IMR-90 (cell line): ENCODE measurements at regions not wholly inside any gene's neighbourhood (a gene's known extent, or its start where the extent isn't known, plus 50 kb on each side); places are given as distances from the start of the nearest gene placed in this dataset.
A peak's percentile ranks its signal among the peaks of the same experiment; 100 is the strongest.

Experiments used
- ATAC-seq: fragments of 200-7000 bp; cut with Tn5 transposase; 2 replicates; pipeline ENCODE4 v1.9.1; 2020; ENCODE audit warnings: low read depth, mild to moderate bottlenecking, moderate library complexity
- BruUV-seq: library from RNA; stranded (reverse); fragments of 400-500 nt; replicated peaks from 2 replicates; lab custom pipeline; 2021; lab: Mats Ljungman, UMichigan
- CTCF ChIA-PET: fragments of 300-600 bp; formaldehyde crosslinking; extraction: SDS; loops from one replicate; lab custom pipeline; 2021; ENCODE audit warnings: antibody characterized with exemption; lab: Yijun Ruan, JAX
- POLR2A ChIA-PET: fragments of 300-600 bp; sonication (Branson Sonifier 250); formaldehyde crosslinking; loops from one replicate; lab custom pipeline; 2022; ENCODE audit warnings: antibody characterized with exemption; ENCODE audit not compliant: unreplicated experiment; lab: Charles Lee
- DNase-seq: peaks from one replicate; pipeline ENCODE4 v3.0.0; 2013
- H2AFZ ChIP-seq: replicated peaks from 2 replicates; pipeline ENCODE3; 2013; ENCODE audit warnings: low read length, mild to moderate bottlenecking; ENCODE audit not compliant: poor library complexity
- H2AK5ac ChIP-seq: 2 replicates; pipeline ENCODE4 v1.6.1; 2013; ENCODE audit warnings: low read depth, low read length, inconsistent platforms
- H2AK9ac ChIP-seq: replicated peaks from 2 replicates; pipeline ENCODE3; 2013; ENCODE audit warnings: mild to moderate bottlenecking, low read depth, low read length, moderate library complexity; ENCODE audit not compliant: poor library complexity
- H2BK120ac ChIP-seq: 2 replicates; pipeline ENCODE4 v1.6.1; 2013; ENCODE audit warnings: low read depth, low read length, inconsistent platforms
- H2BK15ac ChIP-seq: 3 replicates; pipeline ENCODE4 v1.6.1; 2013; ENCODE audit warnings: low read depth, low read length, inconsistent platforms
- H2BK20ac ChIP-seq: 2 replicates; pipeline ENCODE4 v1.6.1; 2013; ENCODE audit warnings: low read depth, mild to moderate bottlenecking, inconsistent platforms, low read length, moderate library complexity
- H2BK5ac ChIP-seq: 2 replicates; pipeline ENCODE4 v1.6.1; 2013; ENCODE audit warnings: mild to moderate bottlenecking, low read depth, low read length, inconsistent platforms; ENCODE audit not compliant: poor library complexity, severe bottlenecking
- H3K14ac ChIP-seq: replicated peaks from 2 replicates; pipeline ENCODE4 v1.6.1; 2013; ENCODE audit warnings: low read depth, low read length, inconsistent platforms
- H3K18ac ChIP-seq: 2 replicates; pipeline ENCODE4 v1.6.1; 2013; ENCODE audit warnings: low read depth, low read length, control low read depth
- H3K23ac ChIP-seq: 2 replicates; pipeline ENCODE4 v1.6.1; 2013; ENCODE audit warnings: low read depth, low read length, inconsistent platforms
- H3K27ac ChIP-seq: 2 replicates; pipeline ENCODE4 v1.5.1; 2013; ENCODE audit warnings: mild to moderate bottlenecking, control low read depth, low read length; ENCODE audit not compliant: insufficient read depth
- H3K27me3 ChIP-seq: 2 replicates; pipeline ENCODE4 v1.6.1; 2013; ENCODE audit warnings: low read length; ENCODE audit not compliant: control insufficient read depth, insufficient read depth
- H3K36me3 ChIP-seq: 2 replicates; pipeline ENCODE4 v1.6.1; 2013; ENCODE audit warnings: low read length, mixed read lengths; ENCODE audit not compliant: control insufficient read depth, insufficient read depth
- H3K4ac ChIP-seq: 2 replicates; pipeline ENCODE4 v1.6.1; 2013; ENCODE audit warnings: low read depth, low read length, inconsistent platforms
- H3K4me1 ChIP-seq: 2 replicates; pipeline ENCODE4 v1.6.1; 2013; ENCODE audit warnings: low read length, mixed read lengths; ENCODE audit not compliant: control insufficient read depth, insufficient read depth
- H3K4me2 ChIP-seq: 2 replicates; pipeline ENCODE4 v1.6.1; 2013; ENCODE audit warnings: low read depth, mild to moderate bottlenecking, control low read depth, low read length, moderate library complexity
- H3K4me3 ChIP-seq: 2 replicates; pipeline ENCODE4 v1.5.1; 2013; ENCODE audit warnings: low read depth, mild to moderate bottlenecking, control low read depth, low read length, moderate library complexity; ENCODE audit not compliant: insufficient read depth
- H3K56ac ChIP-seq: 2 replicates; pipeline ENCODE4 v1.6.1; 2013; ENCODE audit warnings: low read length, inconsistent platforms; ENCODE audit not compliant: insufficient read depth; ENCODE audit errors: extremely low read depth
- H3K79me1 ChIP-seq, 2 experiments: 2 replicates each; pipeline ENCODE4 v1.6.1; 2013; ENCODE audit warnings: low read length in 2 of 2, inconsistent platforms in 1 of 2, low read depth in 1 of 2
- H3K9ac ChIP-seq: 2 replicates; pipeline ENCODE4 v1.6.1; 2013; ENCODE audit warnings: low read depth, low read length, control low read depth
- H3K9me1 ChIP-seq: 2 replicates; pipeline ENCODE4 v1.6.1; 2013; ENCODE audit warnings: low read length, inconsistent platforms; ENCODE audit not compliant: insufficient read depth
- H3K9me3 ChIP-seq: 2 replicates; pipeline ENCODE4 v1.6.1; 2013; ENCODE audit warnings: low read length; ENCODE audit not compliant: control insufficient read depth, insufficient read depth
- H4K20me1 ChIP-seq: 2 replicates; pipeline ENCODE4 v1.6.1; 2013; ENCODE audit warnings: low read length, inconsistent platforms; ENCODE audit not compliant: insufficient read depth
- H4K5ac ChIP-seq: 2 replicates; pipeline ENCODE4 v1.6.1; 2013; ENCODE audit warnings: mild to moderate bottlenecking, low read depth, low read length, control low read depth
- H4K8ac ChIP-seq, 2 experiments: 2 replicates each; pipeline ENCODE4 v1.6.1; 2013; ENCODE audit warnings: low read depth in 2 of 2, low read length in 2 of 2, control low read depth in 1 of 2, inconsistent platforms in 1 of 2
- H4K91ac ChIP-seq: 2 replicates; pipeline ENCODE4 v1.6.1; 2013; ENCODE audit warnings: low read depth, low read length, inconsistent platforms; ENCODE audit not compliant: insufficient read depth
- BHLHE40 ChIP-seq: fragments of 150-350 bp; IDR thresholded peaks from 2 replicates; pipeline ENCODE4 v1.6.1; 2016; ENCODE audit warnings: mild to moderate bottlenecking, low read depth, low read length
- MAZ ChIP-seq: IDR thresholded peaks from 2 replicates; pipeline ENCODE4 v1.6.1; 2012; ENCODE audit warnings: low read depth, mild to moderate bottlenecking, low read length, improper control_type of control experiment, moderate library complexity, borderline replicate concordance
- RAD21 ChIP-seq: IDR thresholded peaks from 2 replicates; pipeline ENCODE4 v1.6.1; 2012; ENCODE audit warnings: low read length, improper control_type of control experiment
- USF2 ChIP-seq: fragments of 150-350 bp; IDR thresholded peaks from 2 replicates; pipeline ENCODE4 v1.6.1; 2017; ENCODE audit warnings: mild to moderate bottlenecking, antibody characterized with exemption, low read length, low read depth
- WGBS, 2 experiments: methylation state at CpG; one replicate each; pipeline versions ENCODE4 v1.1.5 to v1.1.7; 2013; ENCODE audit warnings: missing lambda C conversion rate in 2 of 2; ENCODE audit not compliant: insufficient read length in 1 of 2; ENCODE audit errors: extremely low coverage in 2 of 2; 5-methylcytosine and 5-hydroxymethylcytosine counted together
- dilution Hi-C: fragments of 300-500 bp; cut with HindIII; formaldehyde crosslinking; loops from one replicate; pipeline ENCODE4 v1.14.3; 2018; ENCODE audit warnings: low sequenced_read_pairs; ENCODE audit not compliant: unreplicated experiment
- in situ Hi-C: fragments of 300-500 bp; cut with MboI; formaldehyde crosslinking; loops from 3 replicates; pipeline ENCODE4 v1.14.3; 2019; ENCODE audit warnings: low sequenced_read_pairs, inconsistent platforms, mixed read lengths
- intact Hi-C: fragments of 100-400 bp; cut with micrococcal nuclease; formaldehyde crosslinking; loops from 2 replicates; pipeline ENCODE4 v1.10.0; 2022

DNA sequence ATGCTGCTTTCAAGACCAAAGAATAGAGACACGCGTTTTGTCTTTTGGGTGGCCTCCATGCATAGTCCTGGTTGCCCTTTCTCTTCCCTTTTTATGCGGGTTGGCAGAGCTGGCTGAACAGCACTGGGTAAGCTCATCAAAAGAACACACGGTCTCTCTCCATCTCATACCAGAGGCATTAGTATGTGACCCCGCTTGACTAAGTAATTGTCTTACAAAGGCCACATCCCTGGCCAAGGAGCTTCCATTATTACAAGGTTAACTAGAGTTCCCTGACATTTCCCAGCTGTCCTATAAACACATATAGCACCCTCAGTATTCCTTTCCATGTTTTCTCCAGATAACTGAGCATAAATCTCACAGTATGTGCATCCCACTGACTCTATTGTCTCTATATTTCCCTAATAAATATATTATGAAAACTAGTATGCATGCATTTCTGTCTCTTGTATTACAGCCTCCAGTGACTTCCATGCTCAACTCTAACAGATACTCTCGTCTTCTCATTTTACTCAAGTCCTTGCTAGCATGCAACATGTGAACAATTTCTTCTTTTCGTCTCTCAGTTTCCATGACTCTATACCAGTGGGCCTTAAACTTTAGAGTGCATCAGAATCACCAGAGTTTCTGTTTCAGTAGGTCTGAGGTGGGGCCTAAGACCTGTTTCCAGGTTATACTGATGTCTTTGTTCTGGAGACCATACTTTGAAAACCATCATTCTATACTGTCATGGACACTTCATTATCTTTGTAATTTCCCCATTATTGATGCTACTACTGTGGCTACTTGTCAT lies 247.7 kb upstream of the ARSJ start:
- intact Hi-C loops (no loop called here), dilution Hi-C loops (no loop called here), in situ Hi-C loops (no loop called here)
- no peaks in the 10 kb centered on the region for H4K20me1 ChIP-seq
- no peak overlapping the region for H2AK5ac ChIP-seq
- no peaks in the 10 kb centered on the region for H3K36me3 ChIP-seq
- no peak overlapping the region for H3K4me2 ChIP-seq
- no peak overlapping the region for H3K9ac ChIP-seq
- CTCF ChIA-PET = no interaction called here
- H3K4ac ChIP-seq = peak overlapping the region; percentile 3; the same call in 1 of the 2 replicates
- H3K4me3 ChIP-seq = no peak overlapping the region
- no peak overlapping the region for H3K27ac ChIP-seq
- H3K27me3 ChIP-seq = no peaks in the 10 kb centered on the region
- H3K56ac ChIP-seq = no peak overlapping the region
- DNase-seq (peak; percentile 34), ATAC-seq (no peak; the same call in none of the 2 replicates)
- TF ChIP-seq MAZ (no peak), RAD21 (no peak), USF2 (no peak), BHLHE40 (no peak)
- H2BK120ac ChIP-seq = peak overlapping the region; percentile 17; the same call in 1 of the 2 replicates
- no peak overlapping the region for H3K23ac ChIP-seq
- no peak overlapping the region; a peak in 1 of 4 replicates for H4K8ac ChIP-seq
- H2BK20ac ChIP-seq = peak overlapping the region; percentile 5; the same call in 1 of the 2 replicates
- H3K79me1 ChIP-seq = no peaks in the 10 kb centered on the region
- BruUV-seq = no TSS peak
- POLR2A ChIA-PET = no interaction called here
- H2AK9ac ChIP-seq = no peak overlapping the region
- 100% methylated on average over 1 of the region's 7 CpGs; no CpG with 5 or more reads in 1 of the 2 experiments for WGBS, 2 experiments
- H4K5ac ChIP-seq = peak overlapping the region; percentile 36; the same call in 1 of the 2 replicates
- peaks cover 2% of the 10 kb centered on the region; the same call in 1 of the 2 replicates for H3K4me1 ChIP-seq
- H2BK5ac ChIP-seq = peak overlapping the region; percentile 16
- no peak overlapping the region for H2AFZ ChIP-seq
- no peak overlapping the region for H2BK15ac ChIP-seq
- H3K18ac ChIP-seq = peak overlapping the region; percentile 81; the same call in 1 of the 2 replicates
- no peaks in the 10 kb centered on the region for H3K9me3 ChIP-seq
- H3K14ac ChIP-seq = peak overlapping the region; percentile 4; the same call in 1 of the 2 replicates
- no peaks in the 10 kb centered on the region for H3K9me1 ChIP-seq
- no peak overlapping the region for H4K91ac ChIP-seq
